Prostate gland (tissue), 2 donors: ENCODE measurements at regions not wholly inside any gene's neighbourhood (a gene's known extent, or its start where the extent isn't known, plus 50 kb on each side); places are given as distances from the start of the nearest gene placed in this dataset.

Experiments used
- POLR2A ChIP-seq: fragments of 450-650 bp; IDR thresholded peaks from one replicate; pipeline ENCODE4 v1.6.1; 2016; ENCODE audit warnings: antibody characterized with exemption, mild to moderate bottlenecking
- TF ChIP-seq, protein P1 (sequence below), 4 experiments: fragments of 200-600 bp in 2 of 4; fragments of 450-650 bp in 2 of 4; sonication (generic) in 2 of 4; IDR thresholded peaks; 1 replicate in 3 of 4; 2 replicates in 1 of 4; pipeline ENCODE4 v1.5.1; 2016 to 2019; ENCODE audit warnings: antibody characterized with exemption in 4 of 4, mild to moderate bottlenecking in 2 of 4, moderate library complexity in 2 of 4

DNA sequence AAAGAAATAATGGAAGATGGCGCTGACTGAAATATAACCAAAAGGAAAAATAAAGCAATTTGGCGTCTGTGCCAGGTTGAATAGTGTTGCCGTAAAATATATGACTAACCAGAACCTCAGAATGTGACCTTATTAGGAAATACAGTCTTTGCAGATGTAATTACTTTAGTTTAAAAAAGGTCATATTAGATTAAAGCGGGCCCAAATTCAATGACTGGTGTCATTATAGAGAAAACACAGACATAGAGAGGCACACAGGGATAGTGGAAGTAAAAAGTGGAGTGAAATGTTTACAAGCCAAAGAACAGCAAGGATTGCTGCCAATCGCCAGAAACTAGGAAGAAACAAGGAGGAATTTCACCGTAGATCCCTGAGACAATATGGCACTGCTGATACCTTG, 521.2 kb downstream of the FRK start:
- TF ChIP-seq, protein P1, sequence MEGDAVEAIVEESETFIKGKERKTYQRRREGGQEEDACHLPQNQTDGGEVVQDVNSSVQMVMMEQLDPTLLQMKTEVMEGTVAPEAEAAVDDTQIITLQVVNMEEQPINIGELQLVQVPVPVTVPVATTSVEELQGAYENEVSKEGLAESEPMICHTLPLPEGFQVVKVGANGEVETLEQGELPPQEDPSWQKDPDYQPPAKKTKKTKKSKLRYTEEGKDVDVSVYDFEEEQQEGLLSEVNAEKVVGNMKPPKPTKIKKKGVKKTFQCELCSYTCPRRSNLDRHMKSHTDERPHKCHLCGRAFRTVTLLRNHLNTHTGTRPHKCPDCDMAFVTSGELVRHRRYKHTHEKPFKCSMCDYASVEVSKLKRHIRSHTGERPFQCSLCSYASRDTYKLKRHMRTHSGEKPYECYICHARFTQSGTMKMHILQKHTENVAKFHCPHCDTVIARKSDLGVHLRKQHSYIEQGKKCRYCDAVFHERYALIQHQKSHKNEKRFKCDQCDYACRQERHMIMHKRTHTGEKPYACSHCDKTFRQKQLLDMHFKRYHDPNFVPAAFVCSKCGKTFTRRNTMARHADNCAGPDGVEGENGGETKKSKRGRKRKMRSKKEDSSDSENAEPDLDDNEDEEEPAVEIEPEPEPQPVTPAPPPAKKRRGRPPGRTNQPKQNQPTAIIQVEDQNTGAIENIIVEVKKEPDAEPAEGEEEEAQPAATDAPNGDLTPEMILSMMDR (IDR thresholded peaks at IDR 0.05), result no peak
- TF ChIP-seq POLR2A, result no peak
